Panc1 (cell line): ENCODE measurements at regions not wholly inside any gene's neighbourhood (a gene's known extent, or its start where the extent isn't known, plus 50 kb on each side); places are given as distances from the start of the nearest gene placed in this dataset.

Experiments
- ATAC-seq: fragments of 200-7000 bp; cut with Tn5 transposase; 2 replicates; pipeline ENCODE4 v1.9.1; 2020; ENCODE audit warnings: mild to moderate bottlenecking, moderate library complexity
- BruUV-seq: library from RNA; stranded (reverse); fragments of 400-500 nt; replicated peaks from 2 replicates; lab custom pipeline; 2021; lab: Mats Ljungman, UMichigan
- CTCF ChIA-PET: fragments of 300-600 bp; sonication (Branson Sonifier 250); formaldehyde crosslinking; loops from one replicate; lab custom pipeline; 2022; ENCODE audit warnings: antibody characterized with exemption; lab: Charles Lee
- POLR2A ChIA-PET: fragments of 300-600 bp; sonication (Branson Sonifier 250); formaldehyde crosslinking; loops from one replicate; lab custom pipeline; 2022; ENCODE audit warnings: antibody characterized with exemption; lab: Charles Lee
- DNase-seq: peaks from one replicate; pipeline ENCODE4 v3.0.0-alpha.2; 2010; ENCODE audit warnings: low read depth, low spot score
- H3K27ac ChIP-seq: 2 replicates; pipeline ENCODE4 v1.5.1; 2011; ENCODE audit warnings: mild to moderate bottlenecking, low read length, inconsistent platforms
- H3K27me3 ChIP-seq: fragments of 200-500 bp; sonication (Bioruptor generic); 2 replicates; pipeline ENCODE4 v1.6.0; 2014; ENCODE audit warnings: low read length, inconsistent platforms; ENCODE audit not compliant: control insufficient read depth, insufficient read depth
- H3K36me3 ChIP-seq: fragments of 200-500 bp; sonication (Bioruptor generic); 2 replicates; pipeline ENCODE4 v1.5.1; 2014; ENCODE audit warnings: inconsistent platforms, mild to moderate bottlenecking, low read length, moderate library complexity; ENCODE audit not compliant: control insufficient read depth, insufficient read depth
- H3K4me1 ChIP-seq: 2 replicates; pipeline ENCODE4 v1.5.1; 2011; ENCODE audit warnings: inconsistent platforms, mild to moderate bottlenecking, low read length, moderate library complexity; ENCODE audit not compliant: control insufficient read depth, insufficient read depth
- H3K4me3 ChIP-seq, 2 experiments: 2 replicates each; pipeline ENCODE4 v1.5.1; 2011 to 2012; ENCODE audit warnings: low read depth in 2 of 2, low read length in 2 of 2, mild to moderate bottlenecking in 2 of 2, inconsistent platforms in 1 of 2, moderate library complexity in 1 of 2
- H3K9me3 ChIP-seq: fragments of 200-500 bp; sonication (Bioruptor generic); 2 replicates; pipeline ENCODE4 v1.5.1; 2014; ENCODE audit warnings: low read depth, mild to moderate bottlenecking, inconsistent platforms, low read length, moderate library complexity; ENCODE audit not compliant: control insufficient read depth, insufficient read depth
- CTCF ChIP-seq: fragments of 450-650 bp; IDR thresholded peaks from 2 replicates; pipeline ENCODE4 v1.5.1; 2017; ENCODE audit warnings: mild to moderate bottlenecking
- POLR2AphosphoS5 ChIP-seq: IDR thresholded peaks from 2 replicates; pipeline ENCODE4 v1.6.1; 2012; ENCODE audit warnings: mild to moderate bottlenecking, low read depth, low read length, moderate library complexity
- REST ChIP-seq, 2 experiments: IDR thresholded peaks; 2 replicates each; pipeline ENCODE4 v1.6.1; 2011 to 2012; ENCODE audit warnings: low read depth in 2 of 2, control low read depth in 1 of 2, low read length in 1 of 2, mild to moderate bottlenecking in 1 of 2, moderate library complexity in 1 of 2; ENCODE audit not compliant: insufficient read depth in 1 of 2
- SIN3A ChIP-seq: IDR thresholded peaks from 2 replicates; pipeline ENCODE4 v1.6.1; 2012; ENCODE audit warnings: low read depth, mild to moderate bottlenecking, low read length, moderate library complexity, borderline replicate concordance; ENCODE audit not compliant: insufficient read depth
- TCF7L2 ChIP-seq: IDR thresholded peaks from 2 replicates; pipeline ENCODE4 v1.6.1; 2011; ENCODE audit warnings: mild to moderate bottlenecking, low read depth, low read length, inconsistent platforms
- in situ Hi-C: cut with HindIII; loops from 2 replicates; pipeline ENCODE4 v1.10.0; 2016; ENCODE audit warnings: low sequenced_read_pairs, low pct_unique_long_range_greater_than_20kb
- intact Hi-C: fragments of 100-400 bp; cut with micrococcal nuclease; formaldehyde crosslinking; loops from one replicate; pipeline ENCODE4 v1.10.0; 2022; ENCODE audit not compliant: unreplicated experiment

GRCh38 chr22:27239520-27239919, 562.0 kb downstream of the MN1 start:
- ChIA-PET CTCF (no interaction called here), POLR2A (no interaction called here)
- Histone ChIP-seq H3K4me1 (no peaks in the 10 kb centered on the region), H3K27ac (no peak overlapping the region), H3K36me3 (no peaks in the 10 kb centered on the region), H3K27me3 (no peaks in the 10 kb centered on the region), H3K4me3 (no peak overlapping the region), H3K9me3 (no peaks in the 10 kb centered on the region)
- no TSS peak for BruUV-seq
- in situ Hi-C loops (no loop called here), intact Hi-C loops (no loop called here)
- DNase-seq (no peak), ATAC-seq (no peak)
- TF ChIP-seq REST (IDR thresholded peaks at IDR 0.05; ENCODE audit: insufficient read depth in 1 of 2, low read depth in 2 of 2, low read length in 1 of 2) (no peak), TCF7L2 (no peak), POLR2AphosphoS5 (no peak), SIN3A (no peak), CTCF (no peak)

- no peak overlapping the region for H3K4me3 ChIP-seq
- DNase-seq (no peak), ATAC-seq (no peak)
- H3K36me3 ChIP-seq, result no peaks in the 10 kb centered on the region
- CTCF ChIA-PET, result interaction anchor here (0.6 kb wide), 1 partner anchor 53 kb away, joined by 4 read pairs; no protein-coding TSS in a partner anchor
- in situ Hi-C loops (no loop called here), intact Hi-C loops (no loop called here)
- H3K9me3 ChIP-seq, result no peaks in the 10 kb centered on the region
- H3K27me3 ChIP-seq, result no peaks in the 10 kb centered on the region
- no TSS peak for BruUV-seq
- no peaks in the 10 kb centered on the region for H3K4me1 ChIP-seq
- H3K27ac ChIP-seq, result no peak overlapping the region
- POLR2A ChIA-PET, result no interaction called here
- no peak for TF ChIP-seq CTCF
- TF ChIP-seq SIN3A, result no peak
- no peak for TF ChIP-seq REST (IDR thresholded peaks at IDR 0.05; ENCODE audit: insufficient read depth in 1 of 2, low read depth in 2 of 2, low read length in 1 of 2)
- no peak for TF ChIP-seq TCF7L2
- no peak for TF ChIP-seq POLR2AphosphoS5
These were observed 561.1 kb downstream of the MN1 start for GRCh38 chr22:27240298-27241075.
